ENCODE measurements at regions not wholly inside any gene's neighbourhood (a gene's known extent, or its start where the extent isn't known, plus 50 kb on each side); places are given as distances from the start of the nearest gene placed in this dataset.

- TF ChIP-seq CTCF (IDR thresholded peaks at IDR 0.05) = no peak
- TF ChIP-seq POLR2A (IDR thresholded peaks at IDR 0.05) = no peak
Observed at GRCh38 chr17:79203657-79204056, 129.0 kb downstream of the ENGASE start.
